GM12872 (cell line): ENCODE measurements at regions not wholly inside any gene's neighbourhood (a gene's known extent, or its start where the extent isn't known, plus 50 kb on each side); places are given as distances from the start of the nearest gene placed in this dataset.

Experiments
- TF ChIP-seq, protein P1 (sequence below): IDR thresholded peaks from 3 replicates; pipeline ENCODE4 v1.5.1; 2011; ENCODE audit warnings: low read depth, mild to moderate bottlenecking, low read length, moderate library complexity; ENCODE audit not compliant: insufficient read depth

DNA sequence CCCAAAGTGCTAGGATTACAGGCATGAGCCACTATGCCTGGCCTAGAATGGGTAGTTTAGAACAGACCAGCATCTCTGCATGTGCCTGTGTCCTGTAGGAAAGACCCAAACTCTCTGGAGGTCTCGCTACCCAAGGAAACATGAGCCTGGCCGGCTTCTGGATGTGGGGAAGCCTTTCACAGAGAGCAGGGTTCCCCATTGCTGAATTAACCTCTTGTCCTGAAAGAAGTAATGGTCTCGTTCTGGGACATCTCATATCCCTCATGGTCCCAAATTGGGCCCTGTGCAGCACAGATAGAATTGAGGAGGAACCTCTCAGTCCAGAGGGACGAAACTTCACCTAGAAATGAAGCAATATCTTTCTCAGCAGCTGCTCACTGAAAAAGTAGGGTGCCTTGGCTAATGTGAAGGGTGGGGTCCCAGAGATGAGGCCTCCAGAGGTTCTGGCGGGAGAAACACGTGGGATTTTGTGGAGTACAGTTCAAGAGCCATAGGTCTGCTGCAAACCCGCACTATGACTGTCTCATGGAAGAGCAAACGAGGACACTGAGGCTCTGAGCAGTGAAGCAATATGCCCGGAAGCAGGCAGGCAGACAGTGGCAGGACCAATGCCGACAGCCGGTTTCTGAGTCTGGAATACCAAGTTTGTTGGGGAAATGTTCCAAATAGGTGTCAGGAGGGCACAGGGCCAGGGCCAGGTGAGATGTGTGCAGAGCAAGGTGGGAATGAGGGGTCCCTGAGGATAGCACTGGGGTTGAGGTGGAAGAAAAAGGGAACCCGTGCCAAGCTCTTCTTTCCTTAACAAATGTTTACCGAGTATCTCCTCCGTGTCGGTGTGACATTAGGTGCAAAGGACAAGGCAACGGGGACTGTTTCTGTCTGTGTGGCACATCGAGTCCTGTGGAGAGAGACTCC, 121.0 kb upstream of the TWIST2 start:
- TF ChIP-seq, protein P1, sequence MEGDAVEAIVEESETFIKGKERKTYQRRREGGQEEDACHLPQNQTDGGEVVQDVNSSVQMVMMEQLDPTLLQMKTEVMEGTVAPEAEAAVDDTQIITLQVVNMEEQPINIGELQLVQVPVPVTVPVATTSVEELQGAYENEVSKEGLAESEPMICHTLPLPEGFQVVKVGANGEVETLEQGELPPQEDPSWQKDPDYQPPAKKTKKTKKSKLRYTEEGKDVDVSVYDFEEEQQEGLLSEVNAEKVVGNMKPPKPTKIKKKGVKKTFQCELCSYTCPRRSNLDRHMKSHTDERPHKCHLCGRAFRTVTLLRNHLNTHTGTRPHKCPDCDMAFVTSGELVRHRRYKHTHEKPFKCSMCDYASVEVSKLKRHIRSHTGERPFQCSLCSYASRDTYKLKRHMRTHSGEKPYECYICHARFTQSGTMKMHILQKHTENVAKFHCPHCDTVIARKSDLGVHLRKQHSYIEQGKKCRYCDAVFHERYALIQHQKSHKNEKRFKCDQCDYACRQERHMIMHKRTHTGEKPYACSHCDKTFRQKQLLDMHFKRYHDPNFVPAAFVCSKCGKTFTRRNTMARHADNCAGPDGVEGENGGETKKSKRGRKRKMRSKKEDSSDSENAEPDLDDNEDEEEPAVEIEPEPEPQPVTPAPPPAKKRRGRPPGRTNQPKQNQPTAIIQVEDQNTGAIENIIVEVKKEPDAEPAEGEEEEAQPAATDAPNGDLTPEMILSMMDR, result no peak

DNA sequence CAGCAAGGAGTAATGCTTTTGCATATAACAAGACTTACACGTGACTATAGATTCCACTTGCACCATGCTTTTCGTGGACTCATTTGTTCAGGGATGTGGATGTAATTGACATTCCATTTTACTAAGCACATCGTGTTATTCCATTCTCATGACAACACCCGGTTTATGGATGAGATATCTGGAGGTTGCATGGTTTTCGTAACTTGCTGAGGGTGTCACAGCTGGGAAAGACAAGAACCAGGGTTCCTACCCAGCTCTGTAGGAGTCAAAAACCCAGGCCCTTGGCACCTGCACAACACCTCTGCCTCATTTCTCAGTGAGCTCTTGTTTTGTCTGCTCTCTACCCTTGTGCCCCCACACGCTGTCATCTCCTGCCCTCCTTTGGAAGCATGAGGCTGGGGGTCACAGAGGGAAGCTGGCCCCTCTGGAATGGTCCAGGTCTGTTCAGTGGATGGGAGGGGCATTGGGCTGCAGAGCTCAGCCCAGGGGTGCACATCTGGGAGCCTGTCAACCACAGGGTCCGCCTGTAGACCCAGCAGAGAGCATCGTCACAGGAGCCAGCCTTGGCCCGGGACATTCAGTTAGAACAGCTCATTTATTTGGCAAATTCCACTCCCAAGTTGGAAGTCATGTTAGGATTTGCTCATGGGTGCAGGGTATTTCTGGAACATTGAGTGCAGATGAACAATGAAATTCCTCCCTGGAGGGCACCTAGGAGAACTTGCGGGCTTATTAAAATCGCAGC, 120.1 kb upstream of the TWIST2 start:
- TF ChIP-seq, protein P1, result no peak

DNA sequence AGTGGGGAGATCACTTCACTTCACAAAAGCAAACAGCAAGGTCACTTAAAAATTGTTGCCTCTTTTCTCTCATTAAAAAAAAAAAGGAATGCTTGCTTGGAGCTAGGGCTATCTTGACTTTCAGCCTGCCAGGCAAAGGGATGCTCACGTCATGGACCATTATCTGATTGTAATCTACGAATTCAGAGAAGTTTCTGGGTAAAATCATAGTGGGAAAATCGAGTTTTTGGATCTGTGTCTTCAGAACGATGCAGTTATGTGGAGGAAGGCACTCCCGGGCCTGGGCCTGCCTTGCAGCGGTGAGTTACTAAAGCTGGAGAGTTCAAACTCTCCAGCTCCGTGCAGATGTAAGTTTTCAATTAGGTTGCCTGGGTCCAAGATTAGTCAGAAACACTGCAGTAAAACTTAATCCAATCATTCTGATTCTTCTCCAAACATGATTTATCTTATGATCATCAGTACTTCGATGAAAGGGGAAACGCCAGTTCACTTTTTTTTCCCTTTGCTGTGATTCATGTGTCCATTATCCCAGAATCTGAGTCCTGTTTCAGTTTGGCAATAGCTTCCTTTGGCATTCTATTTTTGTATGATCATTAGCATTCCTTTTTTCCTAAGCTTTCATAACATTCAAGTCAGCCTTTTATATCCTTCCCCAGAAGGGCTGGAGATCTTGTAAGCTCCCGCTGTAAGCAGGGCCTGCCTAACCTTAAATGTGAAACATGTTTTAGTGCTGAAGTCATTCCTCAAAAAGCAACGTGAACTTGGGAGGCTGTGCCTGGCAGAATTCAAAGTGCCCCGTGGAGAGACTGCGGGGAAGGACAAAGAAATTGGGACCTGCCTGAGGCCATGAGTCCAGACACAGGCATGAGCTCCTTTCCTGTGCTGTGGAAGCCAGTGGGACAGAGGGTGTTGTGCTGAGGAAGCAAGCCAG, 119.3 kb upstream of the TWIST2 start:
- TF ChIP-seq, protein P1, result no peak

DNA sequence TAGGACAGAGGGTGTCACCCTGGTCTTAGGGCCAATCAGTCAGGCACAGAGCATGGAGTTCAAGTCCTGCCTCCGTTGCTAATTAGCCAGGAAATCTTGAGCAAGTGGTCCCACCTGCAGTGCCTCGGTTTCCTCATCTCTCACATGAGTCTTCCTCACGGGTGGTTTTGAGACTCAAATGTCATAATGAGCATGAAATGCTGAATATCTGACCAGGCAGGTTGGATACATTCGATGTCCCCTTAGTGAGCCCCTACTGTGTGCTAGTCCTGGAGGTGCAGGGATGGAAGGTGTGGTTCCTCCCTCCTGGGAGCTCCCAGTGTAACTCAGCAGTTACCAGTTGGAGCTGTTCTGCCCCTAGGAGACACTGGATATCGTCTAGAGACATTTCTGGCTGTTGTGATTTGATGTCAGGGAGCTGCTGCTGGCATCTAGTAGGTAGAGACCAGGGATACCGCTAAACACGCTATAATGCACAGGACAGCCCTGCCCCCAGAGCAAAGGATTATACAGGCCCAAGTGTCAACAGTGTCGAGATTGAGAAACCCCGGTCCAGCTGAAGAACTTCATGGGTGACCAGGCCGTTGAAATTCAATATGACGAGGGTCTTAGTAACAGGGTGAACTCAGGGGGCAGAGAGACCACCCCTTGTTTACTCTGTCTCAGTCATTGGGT, 118.5 kb upstream of the TWIST2 start:
- TF ChIP-seq, protein P1, result no peak

DNA sequence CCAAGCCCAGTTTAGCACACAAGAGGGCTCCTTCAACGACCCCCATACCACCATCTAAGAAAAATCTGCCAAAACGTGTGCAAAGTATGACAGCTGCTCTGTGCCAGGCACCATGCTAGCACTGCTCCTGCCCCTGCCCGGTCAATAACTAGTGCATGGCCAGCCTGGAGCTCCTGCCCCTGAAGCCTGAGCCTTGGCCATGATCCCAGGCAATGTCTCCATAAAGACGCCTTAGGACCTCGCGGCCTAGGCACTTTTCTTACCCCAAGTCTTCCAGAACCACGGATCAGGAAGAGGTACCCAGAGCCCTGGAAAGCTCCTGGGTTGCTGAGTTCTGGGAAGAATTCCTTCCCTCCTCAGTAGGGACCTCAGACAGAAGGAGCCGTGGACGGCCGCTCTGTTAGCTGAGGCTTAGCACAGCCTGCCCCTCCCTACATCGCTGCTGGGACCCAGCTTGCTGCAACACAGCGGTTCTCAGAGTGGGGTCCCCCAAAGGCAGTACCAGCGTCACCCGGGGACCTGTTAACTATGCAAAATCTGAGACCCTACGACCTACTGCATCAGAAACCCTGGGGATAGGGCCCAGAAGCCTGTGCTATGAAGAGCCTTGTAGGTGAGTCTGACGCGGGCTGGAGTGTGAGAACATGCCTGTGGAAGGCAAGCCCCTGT, 117.8 kb upstream of the TWIST2 start:
- TF ChIP-seq, protein P1, result no peak

DNA sequence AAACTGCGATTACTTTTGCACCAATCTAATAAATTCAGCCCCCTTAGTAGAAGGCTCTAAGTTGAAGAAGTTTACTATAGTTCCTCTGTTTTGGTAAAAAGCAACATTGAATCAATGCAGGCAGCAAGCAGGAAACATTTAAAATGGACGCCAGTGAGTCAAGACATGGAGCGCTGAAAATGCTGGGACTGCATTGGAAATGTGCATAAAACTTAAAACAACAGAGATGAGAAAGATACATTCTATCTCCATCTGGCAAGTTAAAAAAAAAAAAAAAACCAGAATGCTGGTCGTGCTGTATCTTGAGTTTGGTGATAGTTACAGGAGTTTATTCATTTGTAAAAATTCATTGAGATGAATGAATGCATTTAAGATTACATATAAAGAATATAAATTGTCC, 117.0 kb upstream of the TWIST2 start:
- TF ChIP-seq, protein P1, result no peak
